ENCODE measurements at regions not wholly inside any gene's neighbourhood (a gene's known extent, or its start where the extent isn't known, plus 50 kb on each side); places are given as distances from the start of the nearest gene placed in this dataset.

- H3K9me3 ChIP-seq (ENCODE audit: control insufficient read depth in 1 of 2, insufficient read depth in 1 of 2, low read length in 2 of 2), result no peaks in the 10 kb centered on the region
- no peaks in the 10 kb centered on the region for H3K36me3 ChIP-seq (ENCODE audit: insufficient read depth, low read length)
- H3K27me3 ChIP-seq (ENCODE audit: control insufficient read depth in 1 of 2, insufficient read depth in 2 of 2, low read length in 2 of 2), result no peaks in the 10 kb centered on the region
- Mint-ChIP-seq H3K27me3 (no peaks in the 10 kb centered on the region), H3K9me3 (no peaks in the 10 kb centered on the region), H3K4me3 (no peak overlapping the region), H3K4me1 (ENCODE audit: low read depth) (no peaks in the 10 kb centered on the region), H3K27ac (no peak overlapping the region), H3K36me3 (ENCODE audit: low read depth) (no peaks in the 10 kb centered on the region)
- ChIA-PET CTCF (no interaction called here), POLR2A (no interaction called here)
- no peaks in the 10 kb centered on the region for H3K4me1 ChIP-seq (ENCODE audit: insufficient read depth, low read length)
- no peak overlapping the region for H3K27ac ChIP-seq (ENCODE audit: low read depth in 1 of 2, low read length in 2 of 2)
- ATAC-seq (ENCODE audit: poor library complexity), result no peak
- DNase-seq, result no peak
- TF ChIP-seq CTCF (IDR thresholded peaks at IDR 0.05), result no peak
- no peak overlapping the region for H3K4me3 ChIP-seq (ENCODE audit: low read length)
- intact Hi-C loops (cut with DNase I, micrococcal nuclease), result no loop called here
Measured at GRCh38 chr5:100723229-100723628, 179.9 kb downstream of the ST8SIA4 start.

- no peak overlapping the region for H3K27ac Mint-ChIP-seq
Measured at GRCh38 chr5:100726116-100726515, 177.0 kb downstream of the ST8SIA4 start.

GRCh38 chr5:100731768-100732167 is 171.3 kb downstream of the ST8SIA4 start:
- peak overlapping the region; percentile 32 for H3K4me3 ChIP-seq (ENCODE audit: low read length)
- H3K27me3 ChIP-seq (ENCODE audit: control insufficient read depth in 1 of 2, insufficient read depth in 2 of 2, low read length in 2 of 2), result no peaks in the 10 kb centered on the region
- TF ChIP-seq CTCF (IDR thresholded peaks at IDR 0.05), result no peak
- Mint-ChIP-seq H3K27me3 (no peaks in the 10 kb centered on the region), H3K36me3 (ENCODE audit: low read depth) (no peaks in the 10 kb centered on the region), H3K4me3 (peak overlapping the region; percentile 75), H3K4me1 (ENCODE audit: low read depth) (peaks cover 10% of the 10 kb centered on the region), H3K9me3 (no peaks in the 10 kb centered on the region), H3K27ac (peak overlapping the region; percentile 75)
- POLR2A ChIA-PET, result no interaction called here
- CTCF ChIA-PET, result no interaction called here
- ATAC-seq (ENCODE audit: poor library complexity), result peak; percentile 95
- H3K9me3 ChIP-seq (ENCODE audit: control insufficient read depth in 1 of 2, insufficient read depth in 1 of 2, low read length in 2 of 2), result no peaks in the 10 kb centered on the region
- intact Hi-C loops (cut with DNase I, micrococcal nuclease), result loop anchor here in 1 of 2 experiments (5.0 kb wide), 1 partner anchor 171 kb away; the partner anchor contains the start of gene ST8SIA4
- peak in 5 of 14 experiments; percentile 1 to 83 (median 58) for DNase-seq
- no peaks in the 10 kb centered on the region for H3K36me3 ChIP-seq (ENCODE audit: insufficient read depth, low read length)
- peak overlapping the region in 1 of 2 donors; percentile 46 for H3K27ac ChIP-seq (ENCODE audit: low read depth in 1 of 2, low read length in 2 of 2)
- H3K4me1 ChIP-seq (ENCODE audit: insufficient read depth, low read length), result no peaks in the 10 kb centered on the region

More at GRCh38 chr5:100726116-100726515, 177.0 kb downstream of the ST8SIA4 start:
- ATAC-seq (ENCODE audit: poor library complexity) (no peak), DNase-seq (no peak)
- H3K9me3 ChIP-seq (ENCODE audit: control insufficient read depth in 1 of 2, insufficient read depth in 1 of 2, low read length in 2 of 2), result no peaks in the 10 kb centered on the region
- no peak overlapping the region for H3K4me3 ChIP-seq (ENCODE audit: low read length)
- Mint-ChIP-seq H3K9me3 (no peaks in the 10 kb centered on the region), H3K27me3 (no peaks in the 10 kb centered on the region), H3K4me3 (no peak overlapping the region), H3K36me3 (ENCODE audit: low read depth) (no peaks in the 10 kb centered on the region), H3K4me1 (ENCODE audit: low read depth) (no peaks in the 10 kb centered on the region)
- intact Hi-C loops (cut with DNase I, micrococcal nuclease), result no loop called here
- H3K27me3 ChIP-seq (ENCODE audit: control insufficient read depth in 1 of 2, insufficient read depth in 2 of 2, low read length in 2 of 2), result no peaks in the 10 kb centered on the region
- H3K4me1 ChIP-seq (ENCODE audit: insufficient read depth, low read length), result no peaks in the 10 kb centered on the region
- POLR2A ChIA-PET, result interaction anchor here (0.9 kb wide), 1 partner anchor 177 kb away, joined by 3 read pairs; the partner anchor contains the start of gene ST8SIA4
- CTCF ChIA-PET, result no interaction called here
- no peaks in the 10 kb centered on the region for H3K36me3 ChIP-seq (ENCODE audit: insufficient read depth, low read length)
- no peak overlapping the region for H3K27ac ChIP-seq (ENCODE audit: low read depth in 1 of 2, low read length in 2 of 2)
- TF ChIP-seq CTCF (IDR thresholded peaks at IDR 0.05), result no peak
